OCI-LY1 (cell line): ENCODE measurements at regions not wholly inside any gene's neighbourhood (a gene's known extent, or its start where the extent isn't known, plus 50 kb on each side); places are given as distances from the start of the nearest gene placed in this dataset.

ENCODE experiments used
- H2AFZ ChIP-seq: fragments of 200-600 bp; sonication (generic), shearing (Covaris generic); 2 replicates; pipeline ENCODE4 v1.6.0; 2014; ENCODE audit warnings: antibody characterized with exemption, mild to moderate bottlenecking, low read length
- H3F3A ChIP-seq: fragments of 200-600 bp; sonication (generic), shearing (Covaris generic); 2 replicates; pipeline ENCODE4 v1.6.0; 2014; ENCODE audit warnings: mild to moderate bottlenecking, antibody characterized with exemption, low read length, moderate library complexity; ENCODE audit not compliant: insufficient read depth
- H3K27ac ChIP-seq: fragments of 200-600 bp; sonication (generic); 2 replicates; pipeline ENCODE4 v1.5.1; 2014; ENCODE audit warnings: low read length, mixed run types, mild to moderate bottlenecking, low read depth; ENCODE audit not compliant: poor library complexity, severe bottlenecking
- H3K27me3 ChIP-seq: fragments of 200-600 bp; sonication (generic); 2 replicates; pipeline ENCODE4 v1.6.0; 2014; ENCODE audit warnings: antibody characterized with exemption, mild to moderate bottlenecking, low read length, moderate library complexity; ENCODE audit not compliant: insufficient read depth
- H3K36me3 ChIP-seq: fragments of 200-600 bp; sonication (generic); 2 replicates; pipeline ENCODE4 v1.6.1; 2014; ENCODE audit warnings: mild to moderate bottlenecking, antibody characterized with exemption, low read length, moderate library complexity, mixed read lengths; ENCODE audit not compliant: insufficient read depth
- H3K4me1 ChIP-seq: fragments of 200-600 bp; sonication (generic); 2 replicates; pipeline ENCODE4 v1.5.1; 2014; ENCODE audit warnings: mild to moderate bottlenecking, low read length, moderate library complexity; ENCODE audit not compliant: insufficient read depth, severe bottlenecking
- H3K4me2 ChIP-seq: fragments of 200-600 bp; sonication (generic), shearing (Covaris generic); 2 replicates; pipeline ENCODE4 v1.6.1; 2014; ENCODE audit warnings: low read length
- H3K4me3 ChIP-seq: fragments of 200-600 bp; sonication (generic); 2 replicates; pipeline ENCODE4 v1.5.1; 2014; ENCODE audit warnings: low read length, low read depth, mild to moderate bottlenecking, mixed read lengths; ENCODE audit not compliant: poor library complexity, severe bottlenecking
- H3K79me2 ChIP-seq: fragments of 200-600 bp; shearing (Covaris generic); 2 replicates; pipeline ENCODE4 v1.6.1; 2016; ENCODE audit warnings: mixed run types, low read length, mixed read lengths; ENCODE audit not compliant: insufficient read depth
- H3K9ac ChIP-seq: fragments of 200-600 bp; sonication (generic), shearing (Covaris generic); 2 replicates; pipeline ENCODE4 v1.6.1; 2014; ENCODE audit warnings: mild to moderate bottlenecking, low read length, mixed read lengths
- H3K9me2 ChIP-seq: fragments of 200-600 bp; sonication (generic), shearing (Covaris generic); 2 replicates; pipeline ENCODE4 v1.6.1; 2014; ENCODE audit warnings: low read depth, mild to moderate bottlenecking, low read length, mixed read lengths
- H3K9me3 ChIP-seq: fragments of 200-600 bp; shearing (Covaris generic); 2 replicates; pipeline ENCODE4 v1.6.1; 2014; ENCODE audit warnings: low read length, mixed read lengths
- H4K20me1 ChIP-seq: fragments of 200-600 bp; sonication (generic), shearing (Covaris generic); 2 replicates; pipeline ENCODE4 v1.6.0; 2016; ENCODE audit warnings: mild to moderate bottlenecking, low read length; ENCODE audit not compliant: insufficient read depth
- EZH2 ChIP-seq: fragments of 200-600 bp; sonication (generic), shearing (Covaris generic); IDR thresholded peaks from 2 replicates; pipeline ENCODE4 v1.8.0; 2017; ENCODE audit warnings: borderline replicate concordance, mixed run types, mild to moderate bottlenecking, antibody characterized with exemption, low read length, moderate library complexity, mixed read lengths
- TF ChIP-seq, protein P1 (sequence below): fragments of 200-600 bp; sonication (generic), shearing (Covaris generic); IDR thresholded peaks from 2 replicates; pipeline ENCODE4 v1.5.1; 2017; ENCODE audit warnings: mild to moderate bottlenecking, antibody characterized with exemption, low read length, moderate library complexity, mixed read lengths

DNA sequence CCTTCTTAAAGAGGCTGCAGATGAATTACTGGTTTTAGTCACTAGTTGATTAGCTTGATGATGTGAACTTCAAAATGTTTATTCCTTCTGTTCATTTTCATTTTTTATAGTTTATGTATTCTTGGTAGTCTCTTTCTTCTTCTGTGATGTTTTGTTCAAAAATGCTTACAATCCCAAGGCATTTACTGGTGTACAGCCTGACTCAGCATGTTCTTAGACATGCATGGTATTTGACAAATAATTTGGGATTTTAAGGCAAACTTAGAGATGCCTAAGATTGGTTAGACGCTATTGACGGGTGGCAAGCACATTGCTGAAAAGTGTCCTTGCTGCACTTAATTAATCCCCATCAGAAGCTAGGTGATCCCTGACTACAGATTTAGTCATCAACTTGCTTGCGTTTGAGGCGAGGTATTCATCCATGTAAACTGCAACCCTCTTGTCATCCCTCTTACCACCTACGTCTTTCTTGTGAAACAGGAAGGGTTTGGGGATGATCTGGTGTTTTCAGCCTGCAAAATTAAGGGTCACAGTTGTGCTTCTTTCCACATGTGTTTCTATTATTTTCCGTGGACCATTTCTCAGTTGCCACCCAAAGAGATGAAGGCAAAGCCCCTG is 331.8 kb downstream of the DKK2 start:
- Histone ChIP-seq H3K4me2 (no peak overlapping the region), H3K36me3 (no peaks in the 10 kb centered on the region)

DNA sequence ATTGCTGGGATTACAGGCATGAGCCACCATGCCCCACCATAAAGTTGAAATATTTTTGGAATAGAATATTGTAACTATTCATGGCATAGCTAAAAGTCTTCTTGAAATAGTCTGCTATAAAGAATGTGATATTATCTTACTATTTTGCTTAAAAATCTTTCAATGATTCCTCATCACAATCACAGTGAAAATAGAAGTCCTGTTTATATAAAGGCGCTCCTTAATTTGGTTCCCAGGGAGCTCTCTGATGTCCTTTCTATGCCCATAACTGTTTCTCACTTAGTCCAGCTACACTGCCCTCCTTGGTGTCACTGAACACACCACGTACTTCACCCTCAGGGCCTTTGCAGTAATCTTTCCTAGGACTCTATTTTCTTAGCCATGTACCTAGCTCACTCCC is 331.7 kb upstream of the GIMD1 start:
- H3K4me2 ChIP-seq = no peak overlapping the region
- no peaks in the 10 kb centered on the region for H3F3A ChIP-seq
- H3K9me3 ChIP-seq = no peaks in the 10 kb centered on the region
- no peaks in the 10 kb centered on the region for H4K20me1 ChIP-seq
- H3K9ac ChIP-seq = no peak overlapping the region
- H3K27ac ChIP-seq = no peak overlapping the region
- no peaks in the 10 kb centered on the region for H3K9me2 ChIP-seq
- H3K27me3 ChIP-seq = no peaks in the 10 kb centered on the region
- H3K79me2 ChIP-seq = no peaks in the 10 kb centered on the region
- H2AFZ ChIP-seq = no peak overlapping the region
- no peak for TF ChIP-seq EZH2
- TF ChIP-seq, protein P1, sequence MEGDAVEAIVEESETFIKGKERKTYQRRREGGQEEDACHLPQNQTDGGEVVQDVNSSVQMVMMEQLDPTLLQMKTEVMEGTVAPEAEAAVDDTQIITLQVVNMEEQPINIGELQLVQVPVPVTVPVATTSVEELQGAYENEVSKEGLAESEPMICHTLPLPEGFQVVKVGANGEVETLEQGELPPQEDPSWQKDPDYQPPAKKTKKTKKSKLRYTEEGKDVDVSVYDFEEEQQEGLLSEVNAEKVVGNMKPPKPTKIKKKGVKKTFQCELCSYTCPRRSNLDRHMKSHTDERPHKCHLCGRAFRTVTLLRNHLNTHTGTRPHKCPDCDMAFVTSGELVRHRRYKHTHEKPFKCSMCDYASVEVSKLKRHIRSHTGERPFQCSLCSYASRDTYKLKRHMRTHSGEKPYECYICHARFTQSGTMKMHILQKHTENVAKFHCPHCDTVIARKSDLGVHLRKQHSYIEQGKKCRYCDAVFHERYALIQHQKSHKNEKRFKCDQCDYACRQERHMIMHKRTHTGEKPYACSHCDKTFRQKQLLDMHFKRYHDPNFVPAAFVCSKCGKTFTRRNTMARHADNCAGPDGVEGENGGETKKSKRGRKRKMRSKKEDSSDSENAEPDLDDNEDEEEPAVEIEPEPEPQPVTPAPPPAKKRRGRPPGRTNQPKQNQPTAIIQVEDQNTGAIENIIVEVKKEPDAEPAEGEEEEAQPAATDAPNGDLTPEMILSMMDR = no peak
- H3K36me3 ChIP-seq = no peaks in the 10 kb centered on the region
- H3K4me1 ChIP-seq = no peaks in the 10 kb centered on the region
- H3K4me3 ChIP-seq = no peak overlapping the region

More for the DNA sequence above, 331.8 kb downstream of the DKK2 start:
- Histone ChIP-seq H4K20me1 (no peaks in the 10 kb centered on the region), H3K4me3 (no peak overlapping the region), H3K9me2 (no peaks in the 10 kb centered on the region), H3K4me1 (no peaks in the 10 kb centered on the region), H3F3A (no peaks in the 10 kb centered on the region), H3K9me3 (no peaks in the 10 kb centered on the region), H3K27ac (no peak overlapping the region), H3K9ac (no peak overlapping the region), H2AFZ (no peak overlapping the region), H3K79me2 (no peaks in the 10 kb centered on the region), H3K27me3 (no peaks in the 10 kb centered on the region)
- TF ChIP-seq, protein P1 = no peak
- no peak for TF ChIP-seq EZH2

DNA sequence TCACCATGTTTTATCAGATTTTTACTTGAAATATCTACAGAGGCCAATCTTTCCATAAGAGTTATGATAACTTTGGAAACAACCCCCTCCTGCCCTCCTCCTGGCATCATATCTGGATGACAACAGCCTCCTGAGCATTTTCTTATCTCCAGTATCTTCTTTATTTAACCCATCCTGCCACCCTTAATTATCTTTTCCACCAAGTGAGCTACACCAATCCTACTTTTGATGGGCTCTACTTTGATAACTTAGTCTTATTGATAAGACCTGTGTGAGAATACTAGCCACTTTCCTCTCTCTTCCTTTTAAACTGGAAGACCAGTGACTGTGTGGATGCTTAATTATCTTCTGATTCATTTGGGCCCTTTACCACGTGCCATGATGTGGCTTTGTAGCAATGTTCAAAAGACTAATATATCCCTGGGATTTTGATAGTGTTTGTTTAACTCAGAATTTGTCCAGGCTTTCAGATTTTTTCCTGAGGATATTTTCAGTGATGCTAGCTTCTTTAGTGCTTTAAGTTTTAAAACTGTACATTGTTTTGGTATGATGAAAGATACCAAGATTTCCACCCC is 330.1 kb upstream of the GIMD1 start:
- TF ChIP-seq, protein P1 = no peak
- no peak for TF ChIP-seq EZH2
- no peak overlapping the region for H2AFZ ChIP-seq
- no peak overlapping the region for H3K4me2 ChIP-seq
- H3F3A ChIP-seq = no peaks in the 10 kb centered on the region
- H3K4me3 ChIP-seq = no peak overlapping the region
- H3K36me3 ChIP-seq = no peaks in the 10 kb centered on the region
- H3K9me2 ChIP-seq = no peaks in the 10 kb centered on the region
- no peaks in the 10 kb centered on the region for H4K20me1 ChIP-seq
- H3K9ac ChIP-seq = no peak overlapping the region
- H3K27me3 ChIP-seq = no peaks in the 10 kb centered on the region
- no peak overlapping the region for H3K27ac ChIP-seq
- H3K4me1 ChIP-seq = no peaks in the 10 kb centered on the region
- no peaks in the 10 kb centered on the region for H3K79me2 ChIP-seq
- no peaks in the 10 kb centered on the region for H3K9me3 ChIP-seq
